ENCODE measurements at regions not wholly inside any gene's neighbourhood (a gene's known extent, or its start where the extent isn't known, plus 50 kb on each side); places are given as distances from the start of the nearest gene placed in this dataset.

GRCh38 chr21:35163411-35163810 is 114.3 kb upstream of the RUNX1 start:
- TF ChIP-seq CTCF (IDR thresholded peaks at IDR 0.05) (no peak), POLR2AphosphoS5 (IDR thresholded peaks at IDR 0.05) (no peak)

Data from upper lobe of left lung (tissue), 4 donors.